AML-193 (cell line): ENCODE measurements at regions not wholly inside any gene's neighbourhood (a gene's known extent, or its start where the extent isn't known, plus 50 kb on each side); places are given as distances from the start of the nearest gene placed in this dataset.
"Not testable (repeated sequence)": the region's sequence is repeated elsewhere in the genome, so short reads cannot be mapped to it uniquely, and the experiment has no call there.

ENCODE experiments used
- DNase-seq, 2 experiments: peaks; one replicate each; lab custom pipeline; 2025; lab: John Stamatoyannopoulos, UW

DNA sequence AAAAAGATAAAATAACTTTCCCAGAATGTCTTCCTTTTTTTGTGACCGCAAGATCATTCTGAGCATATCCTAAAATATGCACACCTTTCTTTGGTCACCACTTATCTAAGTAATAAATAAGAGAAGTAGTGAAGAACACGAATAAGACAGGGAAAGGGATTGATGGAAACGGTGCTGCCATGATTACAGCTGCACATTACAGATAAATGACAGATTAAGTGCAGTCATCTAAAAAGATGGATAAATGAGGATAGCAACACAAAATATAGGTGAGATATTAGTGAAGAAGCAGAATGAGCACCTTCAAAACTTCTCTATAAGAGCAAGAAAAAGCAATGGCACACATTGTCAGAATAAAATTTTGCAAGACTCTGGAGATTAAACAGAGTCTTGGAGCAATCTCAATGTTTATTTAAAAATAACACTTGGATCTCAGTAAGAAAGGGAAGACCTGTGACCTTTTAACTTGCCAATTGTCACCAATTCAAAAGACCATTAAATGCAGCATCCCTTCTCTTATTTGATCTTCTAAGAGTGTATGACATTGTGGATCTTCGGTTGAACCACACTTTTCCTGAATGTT is 567.1 kb downstream of the KCNJ2 start:
- no peak for DNase-seq

DNA sequence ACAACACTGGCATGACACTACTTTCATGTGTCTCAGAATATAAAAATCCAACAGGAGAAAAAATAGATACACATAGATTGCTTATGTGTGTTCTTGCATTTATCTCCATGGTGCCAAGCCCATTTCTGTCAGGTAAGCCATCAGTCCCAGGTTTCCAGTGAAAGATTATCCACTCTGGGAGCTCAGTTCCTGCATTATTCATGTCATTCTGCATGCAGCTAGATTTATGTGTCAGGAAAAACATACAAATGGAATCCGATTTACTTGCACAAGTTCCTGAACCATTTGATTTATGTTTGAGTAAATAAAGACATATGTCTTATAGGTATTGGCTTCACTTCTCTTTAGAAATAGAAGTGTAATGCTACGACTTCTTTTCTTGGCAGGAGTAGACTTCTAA is 569.7 kb downstream of the KCNJ2 start:
- no peak for DNase-seq

DNA sequence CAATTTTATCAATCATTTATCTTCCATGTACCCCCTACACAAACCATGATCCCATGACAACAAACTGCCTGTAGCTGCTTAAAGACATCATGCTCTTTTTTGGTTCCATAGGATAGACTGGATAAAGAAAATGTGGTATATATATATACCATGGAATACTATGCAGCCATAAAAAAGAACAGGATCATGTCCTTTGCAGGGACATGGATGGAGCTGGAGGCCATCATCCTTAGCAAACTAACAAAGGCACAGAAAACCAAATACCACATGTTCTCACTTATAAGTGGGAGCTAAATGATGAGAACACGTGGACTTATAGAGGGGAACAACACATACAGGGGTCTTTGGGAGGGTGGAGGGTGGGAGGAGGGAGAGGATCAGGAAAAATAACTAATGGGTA is 577.2 kb downstream of the KCNJ2 start:
- not testable (repeated sequence) for DNase-seq

DNA sequence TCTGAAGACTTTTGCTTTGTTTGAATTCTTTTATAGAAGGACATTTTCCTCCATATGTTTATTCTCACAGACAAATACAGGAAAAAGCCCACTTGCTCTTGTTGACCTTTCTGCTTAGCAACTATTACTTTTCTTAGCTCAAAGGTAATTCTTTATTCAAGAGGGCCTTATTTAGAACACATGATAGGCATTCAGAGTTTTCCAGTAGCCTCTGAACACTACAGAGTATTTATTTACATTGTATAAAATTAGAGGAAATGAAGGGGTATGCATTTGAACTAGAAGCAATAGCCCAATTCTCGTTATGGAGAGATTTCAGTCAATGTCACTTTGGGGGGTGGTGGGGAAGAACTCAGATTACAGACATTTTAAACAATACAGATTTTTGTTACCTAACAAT is 581.7 kb downstream of the KCNJ2 start:
- DNase-seq = no peak

DNA sequence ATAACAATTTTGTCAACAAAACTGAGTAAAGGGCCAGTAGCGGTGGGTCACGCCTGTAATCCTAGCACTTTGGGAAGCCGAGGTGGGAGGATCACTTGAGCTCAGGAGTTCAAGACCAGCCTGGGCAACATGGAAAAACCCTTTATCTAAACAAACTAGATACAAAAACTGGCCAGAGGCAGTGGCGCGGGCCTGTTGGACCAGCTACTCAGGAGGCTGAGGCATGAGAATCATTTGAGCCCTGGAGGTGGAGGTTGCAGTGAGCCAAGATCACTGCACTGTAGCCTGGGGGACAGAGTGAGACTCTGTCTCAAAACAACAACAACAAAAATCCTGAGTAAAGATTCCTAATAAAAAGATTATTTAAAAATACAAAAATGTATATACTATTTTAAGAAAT is 583.1 kb downstream of the KCNJ2 start:
- DNase-seq = not testable (repeated sequence)

DNA sequence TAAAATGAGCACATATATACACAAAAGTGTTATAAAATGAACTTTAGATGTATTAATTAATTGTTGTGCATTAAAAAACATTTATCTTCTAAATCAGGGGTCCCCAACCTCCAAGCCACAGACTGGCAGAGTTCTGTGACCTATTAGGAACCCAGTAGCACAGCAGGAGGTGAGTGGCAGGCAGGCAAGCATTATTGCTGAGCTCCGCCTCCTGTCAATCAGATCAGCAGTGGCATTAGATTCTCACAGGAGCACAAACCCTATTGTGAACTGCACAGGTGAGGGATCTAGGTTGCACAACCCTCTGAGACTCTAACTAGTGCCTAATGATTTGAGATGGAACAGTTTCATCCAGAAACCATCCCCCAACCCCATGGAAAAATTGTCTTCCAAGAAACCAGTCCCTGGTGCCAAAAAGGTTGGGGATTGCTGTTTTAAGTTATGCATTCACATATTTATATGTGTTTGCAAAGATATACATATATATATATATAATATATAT is 583.7 kb downstream of the KCNJ2 start:
- no peak for DNase-seq

DNA sequence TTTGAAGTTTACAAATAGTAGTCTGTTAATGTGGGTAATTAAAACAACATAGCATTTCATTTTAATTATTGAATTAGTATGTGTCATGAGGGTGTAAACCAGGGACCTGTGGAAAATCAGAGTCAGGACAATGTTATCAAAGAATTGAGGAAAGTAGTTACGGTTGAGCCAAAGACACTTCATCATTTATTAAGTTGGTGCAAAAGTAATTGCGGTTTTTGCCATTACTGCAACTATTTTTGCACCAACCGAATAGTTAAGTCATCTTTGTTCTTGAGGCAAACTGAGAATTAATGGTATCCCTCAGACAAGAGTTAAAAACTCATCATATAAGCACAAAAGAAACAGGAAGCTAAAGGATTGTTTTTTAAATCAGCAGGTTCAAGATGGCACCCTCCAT is 593.7 kb downstream of the KCNJ2 start:
- DNase-seq = no peak

DNA sequence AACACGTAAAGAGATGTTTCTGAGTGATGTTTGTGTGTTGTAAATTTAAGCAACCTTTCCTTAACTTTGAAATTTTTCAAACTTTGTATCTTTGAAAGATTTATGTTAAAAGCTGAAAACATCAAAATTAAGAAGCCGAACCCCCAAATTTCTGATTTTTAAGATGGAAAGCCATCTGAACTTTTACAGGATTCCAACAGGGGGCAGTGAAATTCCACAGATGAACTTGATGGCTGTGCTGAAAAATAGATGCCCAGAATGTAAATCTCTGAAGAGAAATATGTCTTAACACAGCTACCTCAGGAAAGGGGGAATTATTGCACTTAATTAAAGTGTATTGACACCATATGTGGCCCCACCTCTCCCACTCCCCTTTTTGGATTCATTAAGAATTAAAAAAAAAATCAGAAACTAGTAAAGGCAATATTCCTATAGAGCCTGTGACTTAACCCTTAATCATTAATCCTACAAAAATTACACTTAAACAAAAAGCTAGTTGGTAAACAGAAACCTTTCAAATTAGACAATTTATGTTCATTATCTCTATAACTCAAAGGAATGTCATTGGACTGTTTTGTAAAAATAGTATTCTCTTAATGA is 597.9 kb downstream of the KCNJ2 start:
- DNase-seq = peak; percentile 33 to 37

DNA sequence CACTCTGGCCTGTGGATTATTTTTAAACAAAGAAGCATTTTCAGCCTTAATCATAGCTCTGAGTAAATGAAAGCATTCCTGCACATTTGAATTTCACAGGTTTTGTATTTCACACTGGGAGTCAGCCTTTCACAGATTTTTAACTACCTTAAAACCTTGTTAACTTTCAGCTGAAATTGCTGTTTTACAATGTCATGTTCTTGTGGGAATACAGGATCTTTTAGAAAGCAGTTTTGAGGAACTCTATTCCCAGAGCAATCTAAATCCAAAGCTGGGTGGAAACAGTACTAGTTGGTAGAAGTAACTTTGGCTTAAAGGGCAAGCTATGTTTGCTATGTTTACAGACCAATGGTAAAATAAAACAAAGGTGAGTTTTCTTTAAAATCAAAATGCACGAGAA is 600.6 kb downstream of the KCNJ2 start:
- DNase-seq = no peak

DNA sequence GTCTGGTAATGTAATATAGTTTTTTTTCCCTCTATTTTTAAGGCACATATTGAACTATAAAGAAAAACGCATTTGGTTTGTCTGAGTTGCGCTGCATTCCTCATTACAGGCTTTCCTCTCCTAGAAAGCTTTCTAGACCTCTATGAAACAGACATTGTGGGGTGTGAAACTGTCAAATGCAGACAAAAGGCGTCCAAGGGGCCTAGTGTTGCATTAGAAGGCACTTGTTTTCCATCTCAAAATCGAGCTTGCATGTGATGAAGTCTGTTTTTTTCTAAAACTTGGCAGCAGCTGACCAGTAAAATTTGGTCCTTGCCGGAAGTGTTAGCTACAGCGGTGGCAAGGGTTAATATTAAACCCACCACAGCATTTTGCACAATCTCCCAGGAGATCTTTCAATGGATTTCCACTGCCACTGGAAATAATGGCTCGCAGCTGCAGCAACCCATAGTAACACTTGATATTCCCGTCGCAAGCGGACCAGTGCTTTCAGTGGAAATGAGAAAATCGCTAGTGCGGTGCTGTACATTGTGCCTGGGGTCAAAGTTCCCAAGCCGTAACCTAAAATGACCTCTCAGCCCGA is 602.6 kb downstream of the KCNJ2 start:
- no peak for DNase-seq

DNA sequence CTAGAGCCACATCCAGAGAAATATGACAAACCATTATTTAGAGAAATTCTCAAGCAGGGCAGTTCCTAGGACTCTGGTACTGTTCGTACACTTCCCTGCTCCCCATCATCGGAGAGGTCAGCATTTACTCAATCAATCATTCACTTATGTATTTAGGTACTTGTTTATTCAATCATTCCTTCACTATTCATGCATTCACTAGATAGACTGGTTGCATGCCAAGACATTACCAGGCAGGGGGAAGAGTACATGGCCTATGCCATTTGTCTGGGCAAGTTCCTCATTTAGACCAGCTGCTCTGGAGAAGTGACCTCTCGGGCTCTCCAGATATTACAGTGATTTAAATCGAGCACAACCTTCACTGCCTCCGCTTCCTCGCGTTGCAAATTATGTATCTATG is 603.4 kb downstream of the KCNJ2 start:
- DNase-seq = no peak

DNA sequence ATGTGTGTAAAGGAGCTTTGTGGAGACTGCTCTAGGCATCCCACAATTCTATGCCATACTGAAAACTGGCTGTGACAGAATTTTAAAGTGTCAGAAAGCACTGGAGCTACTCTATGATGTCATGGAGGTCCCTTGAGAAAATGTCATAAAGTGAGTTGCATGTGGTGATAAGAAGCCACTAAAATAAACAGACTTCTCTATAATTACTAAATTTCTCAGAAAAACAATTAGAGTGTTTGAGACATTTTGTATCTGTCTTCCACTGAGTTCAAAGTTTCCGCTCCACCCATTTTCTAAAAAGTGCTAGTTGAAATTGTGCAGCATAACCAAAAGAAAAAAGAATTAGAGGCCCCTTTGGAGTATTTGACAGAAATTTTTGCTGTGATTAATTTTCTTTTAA is 603.9 kb downstream of the KCNJ2 start:
- DNase-seq = no peak

DNA sequence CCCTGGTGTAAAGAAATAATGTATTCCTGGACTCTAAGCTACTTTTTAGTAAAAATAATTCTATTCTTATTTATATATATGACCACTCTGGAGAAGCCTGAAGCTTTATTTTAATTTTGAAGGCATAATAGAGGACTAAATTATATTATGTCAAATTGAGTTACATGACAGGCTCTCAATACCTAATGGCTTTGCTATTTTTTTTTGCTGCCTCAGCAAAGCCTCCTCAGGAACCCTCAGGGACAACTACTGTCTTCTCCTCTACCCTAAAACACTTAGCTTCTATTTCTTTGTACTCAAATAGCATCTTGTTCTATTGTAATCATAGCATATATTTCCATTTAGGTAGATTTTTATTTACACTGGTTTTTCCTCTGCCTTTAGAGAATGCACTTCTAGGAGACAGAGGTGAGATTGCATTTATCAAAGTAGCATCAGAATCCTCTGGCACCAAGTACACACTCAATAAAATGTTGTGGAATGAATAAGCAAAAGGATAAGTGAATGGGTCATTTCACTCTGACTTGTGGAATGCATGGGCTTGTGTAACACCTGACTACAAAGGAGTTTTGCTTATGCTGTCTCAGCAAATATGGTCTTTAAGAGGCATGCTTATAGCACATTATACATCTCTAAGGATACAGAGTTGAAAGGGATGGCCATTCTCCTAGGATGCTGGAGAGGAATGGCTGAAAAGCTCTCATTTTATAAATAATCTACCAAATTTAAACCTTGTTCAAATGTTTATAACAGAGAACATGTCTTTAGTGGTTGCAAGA is 605.2 kb downstream of the KCNJ2 start:
- DNase-seq = no peak

DNA sequence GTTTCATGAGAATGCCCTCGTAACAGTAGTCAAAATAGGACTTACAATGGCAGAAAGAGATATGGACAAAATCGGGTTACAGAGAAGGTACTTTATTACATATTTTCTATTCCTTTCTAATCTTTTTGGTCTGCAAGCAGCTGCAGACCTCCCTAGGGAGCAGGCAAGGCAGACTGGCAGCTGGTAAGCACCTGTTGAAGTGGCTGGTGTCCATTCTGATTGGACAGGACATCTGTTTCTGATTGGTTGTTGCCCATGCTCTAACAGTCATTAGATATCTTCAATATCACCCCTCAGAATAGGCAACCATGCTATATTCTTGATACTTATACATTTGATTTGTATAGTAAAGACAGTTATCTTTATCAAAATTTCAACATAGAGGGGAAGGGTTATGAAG is 606.3 kb downstream of the KCNJ2 start:
- DNase-seq = no peak

DNA sequence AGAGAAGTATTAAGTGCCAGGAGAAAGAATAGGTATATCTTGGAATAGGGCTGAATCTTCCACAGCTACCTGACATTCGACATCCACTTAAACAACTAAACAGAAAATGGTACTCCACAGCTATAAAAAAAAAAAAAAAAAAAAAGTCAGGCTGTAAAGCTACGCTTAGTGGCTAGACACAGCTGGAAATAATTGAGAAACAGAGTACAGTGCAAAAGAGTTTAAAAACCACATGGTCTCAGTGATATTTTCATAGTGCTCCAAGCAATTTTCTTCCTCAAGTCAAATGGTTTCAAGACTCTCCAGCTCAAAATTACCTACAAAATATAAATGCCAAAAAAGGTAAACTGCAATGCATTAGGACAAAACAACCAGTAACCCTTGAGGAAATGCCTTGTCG is 607.1 kb downstream of the KCNJ2 start:
- no peak for DNase-seq

DNA sequence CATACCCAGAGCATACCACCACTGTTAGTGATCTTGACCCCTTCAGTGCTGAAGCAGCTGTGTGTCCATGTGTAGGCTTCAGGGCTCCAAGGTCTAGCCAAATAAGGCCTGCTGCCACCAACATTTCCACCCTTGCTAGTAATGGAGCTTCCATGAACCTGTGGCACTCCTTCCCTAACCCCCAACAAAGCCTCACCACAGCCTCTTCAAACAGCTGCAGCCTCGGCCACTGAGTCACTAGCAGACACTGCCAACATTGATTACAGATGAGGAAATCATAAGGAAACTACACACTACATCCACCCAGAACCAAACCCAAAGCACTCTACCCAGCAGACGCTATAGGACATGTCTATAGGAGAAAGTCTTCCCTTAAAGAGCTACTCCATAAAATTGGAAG is 610.7 kb downstream of the KCNJ2 start:
- no peak for DNase-seq

DNA sequence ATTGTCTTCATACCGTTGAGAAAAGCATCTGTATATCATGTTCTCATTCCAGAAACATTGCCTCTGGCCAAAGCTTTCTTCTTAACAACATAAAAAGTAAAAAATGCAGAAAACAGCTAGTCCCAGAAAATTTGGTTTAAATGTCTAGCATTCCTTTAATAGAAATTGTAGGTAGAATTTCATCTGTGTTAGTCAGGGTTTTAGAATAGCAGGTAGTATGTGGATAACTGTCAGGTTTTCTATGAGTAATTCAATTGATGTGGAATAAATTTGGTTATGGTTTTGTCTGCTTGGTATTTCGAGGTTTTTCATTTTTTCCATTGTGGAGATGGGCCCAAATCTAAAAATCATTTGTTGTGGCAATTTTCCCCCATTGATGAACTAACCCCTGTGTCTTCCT is 616.7 kb downstream of the KCNJ2 start:
- DNase-seq = no peak

DNA sequence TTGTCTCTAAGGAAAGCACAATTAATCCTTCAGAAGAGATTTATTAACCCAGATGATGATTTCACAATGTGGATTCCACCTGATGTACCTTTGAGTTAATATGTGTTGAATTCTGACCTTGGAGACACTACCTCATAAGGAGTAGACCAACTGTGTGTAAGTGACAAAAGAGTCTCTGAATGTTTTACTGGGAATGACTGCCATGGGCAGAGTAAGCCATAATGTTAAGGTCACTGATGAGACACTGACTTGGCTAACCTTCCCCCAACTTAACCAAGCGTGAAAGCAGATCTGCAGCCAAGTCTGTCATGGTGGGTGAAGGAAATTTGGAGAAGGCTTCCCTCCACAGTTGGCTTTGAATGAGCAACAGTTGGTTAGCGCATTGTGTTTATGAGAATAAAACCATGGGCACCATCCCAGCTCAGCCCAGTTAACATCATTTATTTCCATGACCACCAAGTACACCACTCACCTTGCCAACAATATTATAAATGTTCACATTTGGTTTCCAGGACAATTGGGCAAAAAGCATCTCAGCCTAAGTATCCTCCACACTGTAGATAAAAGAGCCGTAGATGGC is 618.5 kb downstream of the KCNJ2 start:
- no peak for DNase-seq

DNA sequence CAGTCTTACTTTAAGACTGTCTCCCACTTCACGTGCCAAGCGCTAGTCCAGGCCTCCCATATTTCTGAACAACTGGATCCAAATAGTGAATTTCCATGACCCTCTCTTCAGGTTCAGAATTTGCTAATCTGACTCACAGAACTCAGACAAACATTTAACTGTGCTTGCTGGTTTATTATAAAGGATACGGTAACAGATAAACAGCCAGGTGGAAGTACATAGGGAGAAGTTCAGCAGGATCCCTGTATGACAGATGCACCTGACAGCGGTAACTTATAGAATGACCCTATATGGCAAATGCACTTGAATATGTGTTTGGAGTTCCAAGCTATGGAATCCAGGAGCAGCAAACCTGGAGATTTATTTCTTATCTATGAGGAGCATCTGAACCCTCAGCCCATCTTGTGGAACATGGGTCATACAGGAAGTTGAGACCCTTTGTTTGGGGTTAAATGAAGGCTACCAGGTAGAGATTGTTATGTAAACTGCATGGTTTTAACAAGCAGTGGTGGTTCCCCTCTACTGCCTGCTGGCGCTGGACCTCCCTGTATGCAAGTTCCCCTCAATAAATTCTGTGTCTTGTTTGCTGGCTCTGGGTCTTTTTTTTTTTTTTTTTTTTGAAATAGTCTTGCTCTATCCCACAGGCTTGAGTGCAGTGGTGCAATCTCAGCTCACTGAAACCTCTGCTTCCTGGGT is 622.6 kb downstream of the KCNJ2 start:
- DNase-seq = no peak

DNA sequence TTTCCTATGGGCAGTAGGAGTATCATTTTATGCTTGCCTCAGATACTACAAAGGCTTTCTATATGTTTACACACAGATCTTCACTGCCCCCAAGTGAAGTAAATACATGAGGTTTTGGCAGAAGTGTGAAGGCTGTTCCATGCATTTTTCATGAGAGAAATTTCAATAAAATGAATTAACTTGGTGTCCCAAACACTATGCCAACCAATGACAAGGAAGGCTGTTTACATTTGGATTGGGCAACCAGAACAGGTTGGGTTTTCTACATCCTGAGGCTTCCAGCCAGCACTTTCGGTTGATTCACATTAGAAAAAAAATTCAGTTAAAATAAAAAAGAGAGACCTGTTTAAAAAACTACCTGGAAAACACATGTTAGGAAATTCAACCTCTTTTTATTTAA is 625.4 kb downstream of the KCNJ2 start:
- DNase-seq = no peak

DNA sequence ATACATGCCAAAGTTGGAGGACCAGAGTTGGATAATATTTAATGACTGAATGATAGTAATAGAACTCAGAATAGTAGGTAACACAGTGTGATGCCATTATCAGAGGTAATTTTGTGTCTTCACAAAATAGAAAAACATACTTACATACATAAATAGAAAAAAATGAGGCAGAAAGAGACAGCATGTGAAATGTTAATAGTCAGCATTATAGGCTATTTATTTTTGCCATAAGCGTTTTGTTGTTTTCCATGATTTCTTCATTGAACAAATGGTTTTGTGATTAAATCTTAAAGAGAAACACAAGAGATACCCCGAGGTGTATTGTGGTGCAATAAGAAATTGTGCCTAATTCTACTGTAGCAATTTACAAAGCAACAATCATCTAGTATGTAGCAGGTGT is 626.3 kb downstream of the KCNJ2 start:
- no peak for DNase-seq

DNA sequence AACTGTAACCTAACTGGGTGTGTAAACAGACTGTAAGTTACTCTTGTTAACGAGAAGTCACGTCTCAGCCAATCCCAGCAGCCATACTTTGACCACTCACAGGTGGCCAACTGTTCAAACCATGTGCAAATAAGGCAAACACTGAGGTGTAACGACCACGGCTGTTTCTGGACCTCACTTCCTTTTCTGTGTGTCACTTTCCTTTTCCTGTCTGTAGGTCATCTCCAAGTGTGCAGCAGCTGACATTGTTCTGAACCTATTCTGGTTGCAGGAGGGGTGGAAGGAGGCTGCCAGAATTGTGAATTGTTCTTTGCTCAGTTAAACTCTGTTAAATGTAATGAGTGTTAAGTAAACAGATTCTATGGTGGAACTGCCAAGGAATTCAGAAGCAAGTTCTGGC is 627.4 kb downstream of the KCNJ2 start:
- DNase-seq = no peak
